Fibroblast of the aortic adventitia (primary cell): ENCODE measurements at regions not wholly inside any gene's neighbourhood (a gene's known extent, or its start where the extent isn't known, plus 50 kb on each side); places are given as distances from the start of the nearest gene placed in this dataset.

ENCODE experiments used
- DNase-seq: peaks from one replicate; pipeline ENCODE4 v3.0.0-alpha.2; 2010; ENCODE audit warnings: low read depth
- H3K4me3 ChIP-seq: 2 replicates; pipeline ENCODE4 v1.5.1; 2011; ENCODE audit warnings: low read depth, mild to moderate bottlenecking, control low read depth, low read length, moderate library complexity
- TF ChIP-seq, protein P1 (sequence below): IDR thresholded peaks from 2 replicates; pipeline ENCODE4 v1.5.1; 2011; ENCODE audit warnings: mild to moderate bottlenecking, low read length, control low read depth, inconsistent platforms; ENCODE audit not compliant: insufficient read depth

GRCh38 chr2:147358375-147358774 lies 486.5 kb upstream of the ACVR2A start:
- TF ChIP-seq, protein P1, sequence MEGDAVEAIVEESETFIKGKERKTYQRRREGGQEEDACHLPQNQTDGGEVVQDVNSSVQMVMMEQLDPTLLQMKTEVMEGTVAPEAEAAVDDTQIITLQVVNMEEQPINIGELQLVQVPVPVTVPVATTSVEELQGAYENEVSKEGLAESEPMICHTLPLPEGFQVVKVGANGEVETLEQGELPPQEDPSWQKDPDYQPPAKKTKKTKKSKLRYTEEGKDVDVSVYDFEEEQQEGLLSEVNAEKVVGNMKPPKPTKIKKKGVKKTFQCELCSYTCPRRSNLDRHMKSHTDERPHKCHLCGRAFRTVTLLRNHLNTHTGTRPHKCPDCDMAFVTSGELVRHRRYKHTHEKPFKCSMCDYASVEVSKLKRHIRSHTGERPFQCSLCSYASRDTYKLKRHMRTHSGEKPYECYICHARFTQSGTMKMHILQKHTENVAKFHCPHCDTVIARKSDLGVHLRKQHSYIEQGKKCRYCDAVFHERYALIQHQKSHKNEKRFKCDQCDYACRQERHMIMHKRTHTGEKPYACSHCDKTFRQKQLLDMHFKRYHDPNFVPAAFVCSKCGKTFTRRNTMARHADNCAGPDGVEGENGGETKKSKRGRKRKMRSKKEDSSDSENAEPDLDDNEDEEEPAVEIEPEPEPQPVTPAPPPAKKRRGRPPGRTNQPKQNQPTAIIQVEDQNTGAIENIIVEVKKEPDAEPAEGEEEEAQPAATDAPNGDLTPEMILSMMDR = no peak
- H3K4me3 ChIP-seq = no peak overlapping the region
- peak; percentile 21 for DNase-seq

GRCh38 chr2:147356157-147356556 lies 488.7 kb upstream of the ACVR2A start:
- no peak overlapping the region for H3K4me3 ChIP-seq
- no peak for DNase-seq
- TF ChIP-seq, protein P1 = no peak

DNA sequence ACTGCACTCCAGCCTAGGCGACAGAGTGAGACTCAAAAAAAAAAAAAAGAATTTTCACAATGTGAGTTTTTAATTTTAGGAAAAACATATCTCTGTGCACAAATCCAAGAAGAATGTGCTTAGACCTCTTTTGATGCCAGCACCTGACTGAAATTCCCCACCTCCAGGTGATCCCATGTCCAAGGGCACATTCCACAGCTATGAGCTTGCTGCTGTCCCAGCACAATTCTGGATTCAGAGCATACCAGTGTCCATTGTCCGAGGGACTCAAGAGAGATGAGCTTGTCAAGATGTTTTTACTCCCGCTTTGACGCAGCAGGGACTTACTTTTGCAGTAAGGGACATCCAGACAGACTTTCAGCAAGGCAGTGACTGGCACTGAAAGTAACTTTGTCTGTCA lies 489.1 kb upstream of the ACVR2A start:
- H3K4me3 ChIP-seq = no peak overlapping the region
- no peak for DNase-seq
- TF ChIP-seq, protein P1 = no peak

DNA sequence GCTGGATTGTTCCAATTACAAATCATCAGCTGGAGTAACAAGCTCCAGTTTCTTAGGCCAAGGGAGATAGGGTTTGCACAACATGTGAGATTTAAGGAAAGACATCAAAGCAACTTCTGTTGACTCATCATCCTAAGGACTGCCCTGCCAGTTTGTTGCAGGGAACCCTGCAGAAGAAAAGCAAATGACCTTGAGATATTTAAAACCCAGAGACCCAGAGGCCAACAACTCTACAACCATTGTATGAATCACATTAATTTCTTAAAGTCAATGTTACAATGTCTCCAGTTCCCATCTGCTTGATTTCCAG lies 491.8 kb upstream of the ACVR2A start:
- TF ChIP-seq, protein P1 = no peak
- H3K4me3 ChIP-seq = no peak overlapping the region
- DNase-seq = peak; percentile 18

GRCh38 chr2:147352264-147353071 lies 492.4 kb upstream of the ACVR2A start:
- H3K4me3 ChIP-seq = no peak overlapping the region
- no peak for DNase-seq
- TF ChIP-seq, protein P1 = no peak

GRCh38 chr2:147351784-147352183 lies 493.0 kb upstream of the ACVR2A start:
- H3K4me3 ChIP-seq = no peak overlapping the region
- no peak for DNase-seq
- TF ChIP-seq, protein P1 = no peak

DNA sequence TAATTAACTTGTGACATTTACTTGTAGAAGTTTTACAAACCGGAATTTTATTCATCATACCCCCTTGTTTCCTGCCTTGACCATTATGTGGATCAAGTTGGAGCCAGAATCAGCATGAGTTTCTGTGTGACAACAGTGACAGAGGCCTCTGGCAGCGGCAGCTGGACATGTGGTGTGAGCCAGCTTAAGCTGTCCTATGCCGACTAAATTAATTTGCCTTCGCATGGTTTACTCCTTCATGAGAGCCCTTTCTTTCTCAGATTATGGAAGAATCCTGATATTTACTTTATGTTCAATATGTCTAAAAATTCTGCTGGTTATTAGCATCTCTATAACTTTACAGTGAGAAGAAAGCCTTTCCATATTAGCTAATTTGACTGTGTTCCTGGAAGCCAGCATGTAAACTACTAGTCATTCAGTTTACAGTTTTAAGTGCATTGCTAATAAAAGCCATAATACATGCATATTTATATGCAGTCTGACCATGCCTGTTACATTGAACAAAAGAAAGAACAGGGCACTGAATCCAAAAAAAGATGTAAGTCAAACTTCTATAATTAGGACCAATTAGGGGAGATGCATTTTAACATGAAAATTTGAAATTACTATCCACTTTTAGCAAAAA lies 495.8 kb upstream of the ACVR2A start:
- no peak overlapping the region for H3K4me3 ChIP-seq
- TF ChIP-seq, protein P1 = no peak
- no peak for DNase-seq
